ENCODE measurements at regions not wholly inside any gene's neighbourhood (a gene's known extent, or its start where the extent isn't known, plus 50 kb on each side); places are given as distances from the start of the nearest gene placed in this dataset.
"Not testable (repeated sequence)": the region's sequence is repeated elsewhere in the genome, so short reads cannot be mapped to it uniquely, and the experiment has no call there.

- TF ChIP-seq POLR2AphosphoS5 (IDR thresholded peaks at IDR 0.05; ENCODE audit: low read depth, low read length); POLR2A (IDR thresholded peaks at IDR 0.05; ENCODE audit: low read depth, low read length); TAF1 (IDR thresholded peaks at IDR 0.05; ENCODE audit: borderline replicate concordance, low read depth, low read length): not testable (repeated sequence)
These were observed 115.1 kb upstream of the SPATA12 start for GRCh38 chr3:56945378-56945777.
